GM12872 (cell line): ENCODE measurements at regions not wholly inside any gene's neighbourhood (a gene's known extent, or its start where the extent isn't known, plus 50 kb on each side); places are given as distances from the start of the nearest gene placed in this dataset.

ENCODE experiments used
- CTCF ChIP-seq: IDR thresholded peaks from 3 replicates; pipeline ENCODE4 v1.5.1; 2011; ENCODE audit warnings: low read depth, mild to moderate bottlenecking, low read length, moderate library complexity; ENCODE audit not compliant: insufficient read depth

GRCh38 chr5:68424799-68425537, 209.4 kb downstream of the PIK3R1 start:
- no peak for TF ChIP-seq CTCF

GRCh38 chr5:68426586-68426985, 211.0 kb downstream of the PIK3R1 start:
- no peak for TF ChIP-seq CTCF

- no peak for TF ChIP-seq CTCF
Observed at GRCh38 chr5:68428231-68428811, 212.8 kb downstream of the PIK3R1 start.

- no peak for TF ChIP-seq CTCF
Observed at GRCh38 chr5:68429510-68429909, 214.0 kb downstream of the PIK3R1 start.

- TF ChIP-seq CTCF, result no peak
Observed at GRCh38 chr5:68430279-68430678, 214.7 kb downstream of the PIK3R1 start.

- no peak for TF ChIP-seq CTCF
Observed at GRCh38 chr5:68431186-68431585, 215.6 kb downstream of the PIK3R1 start.

- no peak for TF ChIP-seq CTCF
Observed at GRCh38 chr5:68431601-68432337, 216.2 kb downstream of the PIK3R1 start.
